ENCODE measurements at regions not wholly inside any gene's neighbourhood (a gene's known extent, or its start where the extent isn't known, plus 50 kb on each side); places are given as distances from the start of the nearest gene placed in this dataset.

GRCh38 chr4:37771771-37772170 lies 54.7 kb upstream of the PGM2 start:
- no peak for FAIRE-seq
- 65% methylated on average over 2 of the region's 2 CpGs for WGBS (ENCODE audit: missing lambda C conversion rate)

GRCh38 chr4:37770016-37770415 lies 56.5 kb upstream of the PGM2 start:
- FAIRE-seq (no peak), ATAC-seq (no peak), DNase-seq (ENCODE audit: low read depth in 1 of 2, low spot score in 1 of 2) (no peak)
- Histone ChIP-seq H3K27ac (no peak overlapping the region), H3K4me2 (no peak overlapping the region), H3K9me3 (no peaks in the 10 kb centered on the region), H3K4me1 (no peaks in the 10 kb centered on the region), H3K4me3 (no peak overlapping the region)
- ChIA-PET POLR2A (no interaction called here), CTCF (interaction anchor here (1.0 to 1.2 kb wide), 2 partner anchors 32 to 167 kb away, joined by 3 read pairs; no protein-coding TSS in a partner anchor)
- WGBS (ENCODE audit: missing lambda C conversion rate) = 21% methylated on average over 2 of the region's 2 CpGs
- TF ChIP-seq EP300 (IDR thresholded peaks at IDR 0.05) (no peak), RARB (CRISPR knock-in tag; IDR thresholded peaks at IDR 0.05) (no peak)

More at GRCh38 chr4:37771771-37772170, 54.7 kb upstream of the PGM2 start:
- DNase-seq (ENCODE audit: low read depth in 1 of 2, low spot score in 1 of 2) (no peak), ATAC-seq (no peak)
- no peak overlapping the region for H3K4me2 ChIP-seq
- CTCF ChIA-PET = interaction anchor here (1.3 kb wide), 1 partner anchor 73 kb away, joined by 5 read pairs; no protein-coding TSS in a partner anchor
- H3K4me1 ChIP-seq = no peaks in the 10 kb centered on the region
- H3K27ac ChIP-seq = no peak overlapping the region
- H3K4me3 ChIP-seq = no peak overlapping the region
- no peaks in the 10 kb centered on the region for H3K9me3 ChIP-seq
- POLR2A ChIA-PET = no interaction called here
- TF ChIP-seq KDM1A (IDR thresholded peaks at IDR 0.05; ENCODE audit: low read depth) = no peak
- no peak for TF ChIP-seq NPAS2 (CRISPR knock-in tag; IDR thresholded peaks at IDR 0.05; ENCODE audit: borderline replicate concordance)
- TF ChIP-seq JUN (IDR thresholded peaks at IDR 0.05) = no peak
- TF ChIP-seq HES2 (IDR thresholded peaks at IDR 0.05) = no peak
- TF ChIP-seq, protein P1, sequence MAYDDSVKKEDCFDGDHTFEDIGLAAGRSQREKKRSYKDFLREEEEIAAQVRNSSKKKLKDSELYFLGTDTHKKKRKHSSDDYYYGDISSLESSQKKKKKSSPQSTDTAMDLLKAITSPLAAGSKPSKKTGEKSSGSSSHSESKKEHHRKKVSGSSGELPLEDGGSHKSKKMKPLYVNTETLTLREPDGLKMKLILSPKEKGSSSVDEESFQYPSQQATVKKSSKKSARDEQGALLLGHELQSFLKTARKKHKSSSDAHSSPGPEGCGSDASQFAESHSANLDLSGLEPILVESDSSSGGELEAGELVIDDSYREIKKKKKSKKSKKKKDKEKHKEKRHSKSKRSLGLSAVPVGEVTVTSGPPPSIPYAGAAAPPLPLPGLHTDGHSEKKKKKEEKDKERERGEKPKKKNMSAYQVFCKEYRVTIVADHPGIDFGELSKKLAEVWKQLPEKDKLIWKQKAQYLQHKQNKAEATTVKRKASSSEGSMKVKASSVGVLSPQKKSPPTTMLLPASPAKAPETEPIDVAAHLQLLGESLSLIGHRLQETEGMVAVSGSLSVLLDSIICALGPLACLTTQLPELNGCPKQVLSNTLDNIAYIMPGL (CRISPR knock-in tag; IDR thresholded peaks at IDR 0.05; ENCODE audit: borderline replicate concordance) = no peak
- TF ChIP-seq, protein P2, sequence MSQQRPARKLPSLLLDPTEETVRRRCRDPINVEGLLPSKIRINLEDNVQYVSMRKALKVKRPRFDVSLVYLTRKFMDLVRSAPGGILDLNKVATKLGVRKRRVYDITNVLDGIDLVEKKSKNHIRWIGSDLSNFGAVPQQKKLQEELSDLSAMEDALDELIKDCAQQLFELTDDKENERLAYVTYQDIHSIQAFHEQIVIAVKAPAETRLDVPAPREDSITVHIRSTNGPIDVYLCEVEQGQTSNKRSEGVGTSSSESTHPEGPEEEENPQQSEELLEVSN (IDR thresholded peaks at IDR 0.05; ENCODE audit: borderline replicate concordance, low read depth) = no peak
- no peak for TF ChIP-seq RNF2 (IDR thresholded peaks at IDR 0.05; ENCODE audit: borderline replicate concordance, low read depth)
- no peak for TF ChIP-seq ZNF302 (CRISPR knock-in tag; IDR thresholded peaks at IDR 0.05)
- TF ChIP-seq POLR2AphosphoS2 (conservative IDR thresholded peaks at IDR 0.05; ENCODE audit: low read length) = no peak

DNA sequence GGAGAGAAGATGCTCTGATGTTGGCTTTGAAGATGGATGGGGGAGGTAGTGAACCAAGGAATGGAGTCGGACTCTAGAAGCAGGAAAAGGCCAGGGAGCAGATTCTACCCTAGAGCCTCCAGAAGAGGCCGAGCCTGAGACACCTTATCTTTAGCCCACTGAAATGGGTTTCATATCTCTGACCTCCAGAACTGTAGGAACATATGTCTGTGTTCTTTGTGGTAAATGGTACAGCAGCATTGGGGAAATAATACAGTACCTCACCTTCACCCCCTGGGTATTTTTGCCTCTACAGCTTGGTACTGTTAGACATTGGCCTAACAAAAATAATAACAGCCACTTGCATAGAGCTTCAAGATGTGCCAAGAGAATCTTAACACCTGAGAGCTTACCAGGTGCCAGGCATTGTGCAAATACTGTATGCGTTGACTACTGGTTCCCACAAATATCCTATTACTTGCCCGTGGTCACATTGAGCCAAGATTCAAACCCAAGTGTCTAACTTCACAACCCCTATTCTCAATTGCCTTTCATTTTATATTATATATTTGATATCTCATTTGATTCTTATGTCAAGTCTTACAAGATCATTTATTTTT lies 57.0 kb upstream of the PGM2 start:
- Histone ChIP-seq H3K9me3 (no peaks in the 10 kb centered on the region), H3K27ac (no peak overlapping the region), H3K4me3 (no peak overlapping the region), H3K4me1 (no peaks in the 10 kb centered on the region), H3K4me2 (no peak overlapping the region)
- ATAC-seq (no peak), FAIRE-seq (no peak), DNase-seq (ENCODE audit: low read depth in 1 of 2, low spot score in 1 of 2) (no peak)
- ChIA-PET POLR2A (no interaction called here), CTCF (interaction anchor here (1.0 to 1.2 kb wide), 2 partner anchors 33 to 167 kb away, joined by 3 read pairs; no protein-coding TSS in a partner anchor)
- TF ChIP-seq HDAC2 (IDR thresholded peaks at IDR 0.05) (no peak), FOXS1 (CRISPR knock-in tag; IDR thresholded peaks at IDR 0.05) (no peak), RFX5 (IDR thresholded peaks at IDR 0.05) (no peak), EHF (CRISPR knock-in tag; IDR thresholded peaks at IDR 0.05) (no peak), RNF2 (IDR thresholded peaks at IDR 0.05; ENCODE audit: borderline replicate concordance, low read depth) (no peak), NPAS2 (CRISPR knock-in tag; IDR thresholded peaks at IDR 0.05; ENCODE audit: borderline replicate concordance) (no peak), JUNB (IDR thresholded peaks at IDR 0.05) (no peak), TFCP2L1 (CRISPR knock-in tag; IDR thresholded peaks at IDR 0.05) (no peak), HOXA7 (CRISPR knock-in tag; IDR thresholded peaks at IDR 0.05) (no peak), POLR2AphosphoS2 (conservative IDR thresholded peaks at IDR 0.05; ENCODE audit: low read length) (no peak), ZFP36 (IDR thresholded peaks at IDR 0.05; ENCODE audit: borderline replicate concordance, partially characterized antibody) (no peak), BHLHE40 (IDR thresholded peaks at IDR 0.05; ENCODE audit: low read depth, low read length) (no peak), FOSB (CRISPR knock-in tag; IDR thresholded peaks at IDR 0.05) (no peak), NR3C1 (IDR thresholded peaks at IDR 0.05) (no peak), MYC (IDR thresholded peaks at IDR 0.05; ENCODE audit: borderline replicate concordance, low read length) (no peak)
- TF ChIP-seq, protein P1 (CRISPR knock-in tag; IDR thresholded peaks at IDR 0.05; ENCODE audit: borderline replicate concordance) = no peak
- WGBS (ENCODE audit: missing lambda C conversion rate) = 35% methylated on average over 4 of the region's 4 CpGs

Data from A549 (cell line).